NAMALWA (cell line): ENCODE measurements at regions not wholly inside any gene's neighbourhood (a gene's known extent, or its start where the extent isn't known, plus 50 kb on each side); places are given as distances from the start of the nearest gene placed in this dataset.

Source experiments
- DNase-seq: peaks from one replicate; pipeline ENCODE4 v3.0.0-alpha.2; 2015; ENCODE audit warnings: low spot score

DNA sequence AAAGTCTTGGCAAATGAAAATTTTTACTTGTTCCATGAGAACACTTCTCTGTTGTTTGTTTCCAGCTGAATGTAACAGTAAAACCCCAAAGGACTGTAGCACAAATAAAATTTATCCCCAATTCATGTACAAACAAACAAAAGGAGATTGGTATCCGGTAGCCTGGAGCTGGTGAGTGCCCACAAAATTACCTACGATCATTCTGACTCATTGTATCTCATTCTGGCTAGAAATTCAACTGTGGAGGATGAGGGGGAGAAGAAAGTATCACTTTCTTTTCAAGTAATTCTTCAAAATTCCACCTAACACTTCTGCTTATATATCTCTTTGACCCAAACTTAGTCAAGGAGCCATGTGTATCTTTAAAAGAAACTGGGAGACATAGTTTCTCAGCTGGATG, 268.5 kb downstream of the ALG10B start:
- no peak for DNase-seq

DNA sequence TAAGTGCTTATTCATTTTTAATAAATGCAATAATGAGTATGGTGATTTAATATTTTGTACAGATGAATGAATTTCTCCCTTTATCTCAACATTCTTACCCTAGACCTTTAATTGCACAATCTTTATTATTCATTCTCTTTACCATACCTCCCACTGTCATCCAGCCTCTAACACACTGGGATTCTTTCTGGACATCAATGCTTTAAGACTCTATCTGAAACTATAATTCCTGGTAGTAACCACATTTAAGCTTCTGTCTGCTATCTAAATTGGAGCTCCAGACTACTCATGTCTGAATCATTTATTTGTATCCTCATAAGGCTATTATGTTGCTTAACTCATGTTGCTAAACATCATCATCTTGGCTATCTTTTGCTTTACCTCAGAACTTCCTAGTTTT, 270.2 kb downstream of the ALG10B start:
- DNase-seq = no peak

DNA sequence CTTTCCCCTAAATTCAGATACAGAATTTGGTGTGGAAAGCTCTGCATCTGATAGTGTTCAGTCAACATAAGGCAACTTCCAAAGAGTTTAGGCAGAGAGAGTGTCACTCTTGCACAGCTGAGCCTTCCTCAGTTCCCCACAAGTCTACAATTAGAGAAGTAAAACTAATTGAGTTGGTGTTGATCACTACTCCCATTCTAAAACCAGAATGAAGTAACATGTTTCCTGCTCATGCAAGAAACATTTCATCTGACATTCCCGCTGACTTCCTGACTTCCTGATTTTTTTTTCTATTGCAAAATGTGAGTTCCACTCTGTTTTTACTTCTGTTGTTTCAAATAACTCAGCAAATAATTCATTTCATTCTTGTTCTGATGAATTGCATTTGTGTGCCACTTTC, 271.0 kb downstream of the ALG10B start:
- no peak for DNase-seq

DNA sequence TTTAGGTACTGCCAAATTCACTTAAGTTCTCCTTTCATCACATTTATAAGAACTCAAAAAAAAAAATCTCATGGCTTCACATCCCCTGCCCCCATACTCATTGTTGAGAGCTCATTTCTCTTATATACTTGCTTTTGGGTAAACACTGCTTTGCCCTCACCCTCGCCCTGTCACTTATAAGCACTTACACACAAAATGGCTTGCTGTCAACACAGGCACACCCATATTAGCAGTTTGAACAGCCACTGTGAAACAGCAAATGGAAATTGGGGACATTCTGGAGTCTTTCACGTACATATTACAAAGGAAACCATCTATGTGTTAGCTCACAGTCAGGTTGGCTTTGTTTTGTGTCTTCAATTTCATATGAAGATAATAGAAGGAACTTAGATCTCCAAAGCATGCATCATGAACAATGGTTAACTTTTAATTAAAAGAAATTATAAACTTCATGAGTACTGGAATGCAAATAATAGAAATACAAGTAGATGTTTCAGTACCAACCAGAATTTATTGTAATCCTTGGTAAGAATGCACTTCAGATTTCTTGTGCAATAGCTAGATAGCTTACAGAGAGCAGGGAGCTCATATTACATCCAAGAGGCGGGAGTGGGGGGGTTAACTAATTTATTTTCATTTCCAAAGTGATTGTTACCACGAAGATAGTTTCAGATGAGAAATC, 272.2 kb downstream of the ALG10B start:
- DNase-seq = no peak

DNA sequence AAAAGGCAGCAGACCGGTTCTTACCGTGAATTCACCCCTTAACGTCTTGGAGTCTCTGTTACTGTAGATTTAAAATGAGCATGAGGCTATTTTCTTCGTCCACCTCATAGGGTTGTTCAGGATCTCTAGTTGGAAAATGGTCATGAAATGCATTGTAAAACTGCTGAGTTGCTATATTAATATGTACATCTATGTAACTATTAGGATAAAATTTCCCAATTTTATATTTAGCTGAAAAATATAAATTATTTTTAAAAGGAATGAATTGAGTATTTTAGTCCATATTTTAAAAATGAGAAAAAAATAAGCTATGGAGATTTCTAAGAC, 272.7 kb downstream of the ALG10B start:
- DNase-seq = no peak

DNA sequence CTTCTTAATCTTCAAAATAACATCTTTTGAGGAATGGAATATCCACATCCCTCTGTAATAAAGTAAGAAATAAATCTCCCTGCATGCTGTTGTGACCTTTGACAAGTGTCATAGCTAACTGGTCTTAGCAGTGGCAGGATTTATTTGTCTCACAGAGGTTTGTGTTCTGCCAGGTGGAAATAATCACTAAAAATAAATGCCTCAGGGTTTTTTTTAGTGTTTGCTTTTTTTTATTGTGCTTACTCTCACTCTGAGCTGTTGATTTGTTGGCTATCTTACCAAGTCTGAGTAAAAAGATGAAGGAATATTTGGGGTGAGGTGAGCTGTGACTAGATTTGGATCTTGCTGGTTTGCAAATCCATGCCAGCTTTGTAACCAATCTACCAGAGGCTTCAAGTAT, 285.4 kb downstream of the ALG10B start:
- no peak for DNase-seq
